Gastrocnemius medialis (tissue), 4 donors: ENCODE measurements at regions not wholly inside any gene's neighbourhood (a gene's known extent, or its start where the extent isn't known, plus 50 kb on each side); places are given as distances from the start of the nearest gene placed in this dataset.

ENCODE experiments used
- ATAC-seq, 2 donors: fragments of 150-250 bp; one replicate each; pipeline ENCODE4 v1.9.1; 2016
- DNase-seq, 2 donors: peaks; one replicate each; pipeline ENCODE4 v3.0.0-alpha.2; 2019
- H3K27ac ChIP-seq, 4 donors: fragments of 200-600 bp; sonication (generic); 1 replicate in 1 of 4; 2 replicates in 3 of 4; pipeline ENCODE4 v1.5.1; 2016 to 2018; ENCODE audit warnings: mild to moderate bottlenecking in 2 of 4, moderate library complexity in 1 of 4
- H3K27me3 ChIP-seq, 3 donors: fragments of 200-600 bp; sonication (generic) in 2 of 3; 1 replicate in 1 of 3; 2 replicates in 2 of 3; pipeline versions ENCODE4 v1.5.1 to v1.6.0; 2016 to 2019; ENCODE audit warnings: mild to moderate bottlenecking in 1 of 3, moderate library complexity in 1 of 3
- H3K36me3 ChIP-seq, 2 donors: fragments of 200-600 bp; sonication (generic) in 1 of 2; one replicate each; pipeline ENCODE4 v1.5.1; 2017 to 2018
- H3K4me1 ChIP-seq, 2 donors: fragments of 200-600 bp; sonication (generic) in 1 of 2; one replicate each; pipeline ENCODE4 v1.5.1; 2016 to 2017; ENCODE audit warnings: mild to moderate bottlenecking in 2 of 2
- H3K4me3 ChIP-seq, 4 donors: fragments of 200-600 bp; sonication (generic) in 3 of 4; 1 replicate in 1 of 4; 2 replicates in 3 of 4; pipeline ENCODE4 v1.5.1; 2016 to 2019; ENCODE audit warnings: mild to moderate bottlenecking in 2 of 4
- H3K9me3 ChIP-seq, 3 donors: fragments of 200-600 bp; sonication (generic) in 2 of 3; 1 replicate in 1 of 3; 2 replicates in 2 of 3; pipeline ENCODE4 v1.5.1; 2016 to 2019
- POLR2A ChIP-seq, 2 donors: fragments of 450-650 bp; IDR thresholded peaks; one replicate each; pipeline ENCODE4 v1.6.1; 2017; ENCODE audit warnings: antibody characterized with exemption in 2 of 2, mild to moderate bottlenecking in 2 of 2, moderate library complexity in 2 of 2
- in situ Hi-C, 4 donors: fragments of 200-750 bp; cut with MboI; loops; one replicate each; pipeline versions ENCODE4 v1.15.0 to v1.8.0; 2017; ENCODE audit warnings: low sequenced_read_pairs in 4 of 4
- intact Hi-C: fragments of 100-400 bp; cut with DNase I; formaldehyde crosslinking; loops from one replicate; pipeline ENCODE4 v1.15.1; 2023; ENCODE audit warnings: low total_unique reads
- TF ChIP-seq, protein P1 (sequence below), 5 experiments: fragments of 450-650 bp in 3 of 5; fragments of 200-600 bp in 2 of 5; sonication (generic) in 2 of 5; IDR thresholded peaks in 4 of 5; conservative IDR thresholded peaks in 1 of 5; 1 replicate in 4 of 5; 2 replicates in 1 of 5; pipeline ENCODE4 v1.5.1; 2016 to 2019; ENCODE audit warnings: antibody characterized with exemption in 5 of 5, mild to moderate bottlenecking in 3 of 5, moderate library complexity in 3 of 5

GRCh38 chr6:842141-842540 lies 149.2 kb upstream of the EXOC2 start:
- H3K4me3 ChIP-seq = no peak overlapping the region
- in situ Hi-C loops (no loop called here), intact Hi-C loops (no loop called here)
- no peaks in the 10 kb centered on the region for H3K27me3 ChIP-seq
- no peaks in the 10 kb centered on the region for H3K4me1 ChIP-seq
- H3K9me3 ChIP-seq = no peaks in the 10 kb centered on the region
- DNase-seq = no peak
- ATAC-seq = no peak
- TF ChIP-seq, protein P1, sequence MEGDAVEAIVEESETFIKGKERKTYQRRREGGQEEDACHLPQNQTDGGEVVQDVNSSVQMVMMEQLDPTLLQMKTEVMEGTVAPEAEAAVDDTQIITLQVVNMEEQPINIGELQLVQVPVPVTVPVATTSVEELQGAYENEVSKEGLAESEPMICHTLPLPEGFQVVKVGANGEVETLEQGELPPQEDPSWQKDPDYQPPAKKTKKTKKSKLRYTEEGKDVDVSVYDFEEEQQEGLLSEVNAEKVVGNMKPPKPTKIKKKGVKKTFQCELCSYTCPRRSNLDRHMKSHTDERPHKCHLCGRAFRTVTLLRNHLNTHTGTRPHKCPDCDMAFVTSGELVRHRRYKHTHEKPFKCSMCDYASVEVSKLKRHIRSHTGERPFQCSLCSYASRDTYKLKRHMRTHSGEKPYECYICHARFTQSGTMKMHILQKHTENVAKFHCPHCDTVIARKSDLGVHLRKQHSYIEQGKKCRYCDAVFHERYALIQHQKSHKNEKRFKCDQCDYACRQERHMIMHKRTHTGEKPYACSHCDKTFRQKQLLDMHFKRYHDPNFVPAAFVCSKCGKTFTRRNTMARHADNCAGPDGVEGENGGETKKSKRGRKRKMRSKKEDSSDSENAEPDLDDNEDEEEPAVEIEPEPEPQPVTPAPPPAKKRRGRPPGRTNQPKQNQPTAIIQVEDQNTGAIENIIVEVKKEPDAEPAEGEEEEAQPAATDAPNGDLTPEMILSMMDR (IDR thresholded peaks at IDR 0.05 in 4 of 5, conservative IDR thresholded peaks at IDR 0.05 in 1 of 5) = no peak
- no peak for TF ChIP-seq POLR2A (IDR thresholded peaks at IDR 0.05)
- H3K27ac ChIP-seq = no peak overlapping the region
- H3K36me3 ChIP-seq = no peaks in the 10 kb centered on the region

GRCh38 chr6:841569-841968 lies 148.6 kb upstream of the EXOC2 start:
- DNase-seq = no peak
- H3K4me3 ChIP-seq = no peak overlapping the region
- H3K4me1 ChIP-seq = no peaks in the 10 kb centered on the region
- no peak for ATAC-seq
- H3K9me3 ChIP-seq = no peaks in the 10 kb centered on the region
- intact Hi-C loops = no loop called here
- H3K27ac ChIP-seq = no peak overlapping the region
- no peak for TF ChIP-seq POLR2A (IDR thresholded peaks at IDR 0.05)
- TF ChIP-seq, protein P1 (IDR thresholded peaks at IDR 0.05 in 4 of 5, conservative IDR thresholded peaks at IDR 0.05 in 1 of 5) = no peak
- no peaks in the 10 kb centered on the region for H3K36me3 ChIP-seq
- in situ Hi-C loops = no loop called here
- no peaks in the 10 kb centered on the region for H3K27me3 ChIP-seq

GRCh38 chr6:839201-839600 lies 146.3 kb upstream of the EXOC2 start:
- Histone ChIP-seq H3K27ac (no peak overlapping the region), H3K27me3 (no peaks in the 10 kb centered on the region), H3K36me3 (no peaks in the 10 kb centered on the region), H3K9me3 (no peaks in the 10 kb centered on the region), H3K4me3 (no peak overlapping the region), H3K4me1 (peaks cover 7 to 13% of the 10 kb centered on the region in 2 donors)
- no peak for TF ChIP-seq POLR2A (IDR thresholded peaks at IDR 0.05)
- TF ChIP-seq, protein P1 (IDR thresholded peaks at IDR 0.05 in 4 of 5, conservative IDR thresholded peaks at IDR 0.05 in 1 of 5) = no peak
- ATAC-seq = no peak
- no peak for DNase-seq
- intact Hi-C loops (no loop called here), in situ Hi-C loops (no loop called here)

DNA sequence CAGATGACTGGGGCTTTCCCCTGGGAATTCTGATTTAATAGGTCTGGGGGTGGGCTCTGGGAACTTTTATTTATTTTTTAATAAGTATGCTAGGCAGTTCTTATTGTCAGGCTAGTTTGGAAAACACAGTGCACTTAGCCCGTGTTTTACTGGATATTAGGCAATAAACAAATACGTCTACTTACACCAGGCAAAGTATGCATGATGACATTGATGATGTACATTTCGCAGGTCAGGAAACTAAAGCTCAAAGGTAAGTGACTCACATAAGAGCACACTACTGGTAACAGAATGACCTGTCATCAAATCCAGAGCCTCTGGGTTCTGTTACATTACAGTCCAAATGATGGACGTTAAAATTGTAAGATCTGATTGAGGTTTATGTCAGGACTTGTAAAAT lies 144.4 kb upstream of the EXOC2 start:
- no peaks in the 10 kb centered on the region for H3K9me3 ChIP-seq
- H3K4me3 ChIP-seq = no peak overlapping the region
- H3K36me3 ChIP-seq = no peaks in the 10 kb centered on the region
- ATAC-seq = no peak
- no peak for DNase-seq
- H3K27me3 ChIP-seq = no peaks in the 10 kb centered on the region
- in situ Hi-C loops = no loop called here
- peaks cover 7 to 13% of the 10 kb centered on the region in 2 donors for H3K4me1 ChIP-seq
- H3K27ac ChIP-seq = no peak overlapping the region
- no peak for TF ChIP-seq POLR2A (IDR thresholded peaks at IDR 0.05)
- TF ChIP-seq, protein P1 (IDR thresholded peaks at IDR 0.05 in 4 of 5, conservative IDR thresholded peaks at IDR 0.05 in 1 of 5) = no peak
- intact Hi-C loops = no loop called here

DNA sequence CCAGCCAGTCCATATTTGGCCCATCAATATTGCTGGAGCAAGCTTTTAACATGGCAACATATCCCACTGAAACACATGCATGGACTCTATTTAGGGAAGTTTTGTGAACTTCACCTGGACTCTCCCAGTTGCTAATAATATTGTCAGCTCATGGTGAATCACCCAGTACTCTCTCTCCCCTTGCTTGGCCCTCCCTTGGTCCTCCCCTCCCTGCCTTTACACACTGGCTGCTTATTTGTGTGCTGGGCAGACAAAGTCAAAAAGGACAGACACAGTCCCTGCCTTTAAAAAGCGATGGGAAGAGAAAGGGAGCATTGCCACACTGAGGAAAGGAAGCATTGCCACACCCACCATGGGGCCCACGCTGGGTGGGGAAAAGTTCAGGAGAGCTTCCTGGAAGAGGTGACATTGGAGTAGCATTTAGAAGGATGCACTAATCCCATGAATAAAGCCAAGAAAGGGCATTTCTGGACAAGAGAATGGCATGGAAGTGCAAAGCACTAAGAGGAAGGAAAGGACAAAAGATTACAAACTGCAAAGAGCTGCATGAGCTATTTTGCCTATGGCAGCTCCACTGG lies 143.4 kb upstream of the EXOC2 start:
- intact Hi-C loops (no loop called here), in situ Hi-C loops (no loop called here)
- Histone ChIP-seq H3K4me1 (peaks cover 7 to 13% of the 10 kb centered on the region in 2 donors), H3K27ac (peak overlapping the region in 3 of 4 donors; percentile 57 to 65 (median 62)), H3K27me3 (no peaks in the 10 kb centered on the region), H3K4me3 (no peak overlapping the region), H3K9me3 (no peaks in the 10 kb centered on the region), H3K36me3 (no peaks in the 10 kb centered on the region)
- TF ChIP-seq, protein P1 (IDR thresholded peaks at IDR 0.05 in 4 of 5, conservative IDR thresholded peaks at IDR 0.05 in 1 of 5) = no peak
- TF ChIP-seq POLR2A (IDR thresholded peaks at IDR 0.05) = no peak
- ATAC-seq (peak; percentile 58 to 70), DNase-seq (no peak)
